Endothelial cell (in vitro differentiated cells): ENCODE measurements at regions not wholly inside any gene's neighbourhood (a gene's known extent, or its start where the extent isn't known, plus 50 kb on each side); places are given as distances from the start of the nearest gene placed in this dataset.

Experiments
- DNase-seq: peaks from one replicate; pipeline ENCODE4 v3.0.0; 2021; ENCODE audit warnings: low spot score
- H3K27ac Mint-ChIP-seq: one replicate; pipeline ENCODE4 v1.8.0; 2021; ENCODE audit warnings: mixed read lengths, inconsistent platforms; ENCODE audit not compliant: unreplicated experiment
- H3K27me3 Mint-ChIP-seq: one replicate; pipeline ENCODE4 v1.8.0; 2021; ENCODE audit warnings: mild to moderate bottlenecking, moderate library complexity, mixed read lengths, inconsistent platforms; ENCODE audit not compliant: unreplicated experiment
- H3K36me3 Mint-ChIP-seq: one replicate; pipeline ENCODE4 v1.8.0; 2021; ENCODE audit warnings: mild to moderate bottlenecking, low read depth, mixed read lengths, inconsistent platforms; ENCODE audit not compliant: unreplicated experiment
- H3K4me1 Mint-ChIP-seq: one replicate; pipeline ENCODE4 v1.8.0; 2021; ENCODE audit warnings: mild to moderate bottlenecking, mixed read lengths, inconsistent platforms; ENCODE audit not compliant: unreplicated experiment
- H3K4me3 Mint-ChIP-seq: one replicate; pipeline ENCODE4 v1.8.0; 2021; ENCODE audit warnings: mild to moderate bottlenecking, mixed read lengths, inconsistent platforms; ENCODE audit not compliant: unreplicated experiment
- H3K9me3 Mint-ChIP-seq: one replicate; pipeline ENCODE4 v1.8.0; 2021; ENCODE audit warnings: mixed read lengths, inconsistent platforms; ENCODE audit not compliant: unreplicated experiment
- TF ChIP-seq, protein P1 (sequence below): fragments of 200-600 bp; sonication (generic); IDR thresholded peaks from one replicate; pipeline ENCODE4 v1.5.0; 2021; ENCODE audit warnings: antibody characterized with exemption; ENCODE audit not compliant: unreplicated experiment

DNA sequence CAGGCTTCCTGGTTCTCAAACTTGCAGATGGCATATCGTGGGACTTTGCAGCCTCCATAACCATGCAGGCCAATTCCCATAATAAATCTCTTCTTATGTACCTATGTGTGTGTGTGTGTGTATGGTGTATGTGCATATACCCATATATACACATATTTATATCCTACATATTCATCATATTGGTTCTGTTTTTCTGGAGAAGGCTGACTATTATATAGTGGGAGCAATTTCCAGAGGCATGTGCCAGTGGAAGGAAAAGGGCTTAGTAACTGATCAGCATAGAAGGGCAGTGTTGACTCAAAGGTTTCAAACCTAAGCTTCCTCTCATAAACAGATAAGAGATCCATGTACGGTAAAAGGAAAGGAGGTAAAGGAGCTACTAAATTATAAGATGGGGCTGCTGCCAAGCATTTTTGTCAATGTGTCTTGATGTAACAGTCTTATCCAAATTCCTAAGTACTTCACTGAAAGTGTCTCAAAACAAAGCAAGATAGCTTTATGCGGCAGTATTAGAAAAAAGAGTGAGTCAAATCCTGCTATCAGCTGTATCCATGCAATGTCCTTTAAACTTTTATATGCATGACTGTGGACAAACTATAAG, 432.1 kb downstream of the TBC1D4 start:
- Mint-ChIP-seq H3K4me1 (no peaks in the 10 kb centered on the region), H3K4me3 (no peak overlapping the region), H3K36me3 (no peaks in the 10 kb centered on the region), H3K9me3 (no peaks in the 10 kb centered on the region), H3K27ac (no peak overlapping the region), H3K27me3 (peaks cover 2% of the 10 kb centered on the region)
- TF ChIP-seq, protein P1, sequence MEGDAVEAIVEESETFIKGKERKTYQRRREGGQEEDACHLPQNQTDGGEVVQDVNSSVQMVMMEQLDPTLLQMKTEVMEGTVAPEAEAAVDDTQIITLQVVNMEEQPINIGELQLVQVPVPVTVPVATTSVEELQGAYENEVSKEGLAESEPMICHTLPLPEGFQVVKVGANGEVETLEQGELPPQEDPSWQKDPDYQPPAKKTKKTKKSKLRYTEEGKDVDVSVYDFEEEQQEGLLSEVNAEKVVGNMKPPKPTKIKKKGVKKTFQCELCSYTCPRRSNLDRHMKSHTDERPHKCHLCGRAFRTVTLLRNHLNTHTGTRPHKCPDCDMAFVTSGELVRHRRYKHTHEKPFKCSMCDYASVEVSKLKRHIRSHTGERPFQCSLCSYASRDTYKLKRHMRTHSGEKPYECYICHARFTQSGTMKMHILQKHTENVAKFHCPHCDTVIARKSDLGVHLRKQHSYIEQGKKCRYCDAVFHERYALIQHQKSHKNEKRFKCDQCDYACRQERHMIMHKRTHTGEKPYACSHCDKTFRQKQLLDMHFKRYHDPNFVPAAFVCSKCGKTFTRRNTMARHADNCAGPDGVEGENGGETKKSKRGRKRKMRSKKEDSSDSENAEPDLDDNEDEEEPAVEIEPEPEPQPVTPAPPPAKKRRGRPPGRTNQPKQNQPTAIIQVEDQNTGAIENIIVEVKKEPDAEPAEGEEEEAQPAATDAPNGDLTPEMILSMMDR = no peak
- no peak for DNase-seq

DNA sequence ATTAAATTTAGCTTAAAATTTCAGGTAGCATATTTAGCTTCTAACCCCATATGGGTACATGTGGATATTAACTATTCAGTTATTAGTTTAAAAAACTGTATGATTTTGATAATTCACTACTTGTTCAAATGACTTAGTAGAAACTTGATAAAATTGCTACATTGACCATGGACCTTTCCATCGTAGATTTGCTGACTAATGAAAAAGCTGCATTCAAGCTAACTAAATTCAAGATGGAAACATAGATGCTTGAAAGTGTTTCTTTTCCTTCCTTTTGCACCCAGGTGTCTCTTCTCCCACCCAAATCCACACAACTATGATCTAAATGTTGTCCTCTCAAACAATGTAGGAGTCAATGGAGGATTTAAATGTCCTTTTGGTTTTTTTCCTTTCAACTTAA, 439.2 kb downstream of the TBC1D4 start:
- H3K27ac Mint-ChIP-seq = no peak overlapping the region
- no peak for DNase-seq
- no peak overlapping the region for H3K4me3 Mint-ChIP-seq
- H3K4me1 Mint-ChIP-seq = peaks cover 3% of the 10 kb centered on the region
- peaks cover 3% of the 10 kb centered on the region for H3K27me3 Mint-ChIP-seq
- TF ChIP-seq, protein P1 = no peak
- H3K9me3 Mint-ChIP-seq = no peaks in the 10 kb centered on the region
- H3K36me3 Mint-ChIP-seq = peaks cover 3% of the 10 kb centered on the region

DNA sequence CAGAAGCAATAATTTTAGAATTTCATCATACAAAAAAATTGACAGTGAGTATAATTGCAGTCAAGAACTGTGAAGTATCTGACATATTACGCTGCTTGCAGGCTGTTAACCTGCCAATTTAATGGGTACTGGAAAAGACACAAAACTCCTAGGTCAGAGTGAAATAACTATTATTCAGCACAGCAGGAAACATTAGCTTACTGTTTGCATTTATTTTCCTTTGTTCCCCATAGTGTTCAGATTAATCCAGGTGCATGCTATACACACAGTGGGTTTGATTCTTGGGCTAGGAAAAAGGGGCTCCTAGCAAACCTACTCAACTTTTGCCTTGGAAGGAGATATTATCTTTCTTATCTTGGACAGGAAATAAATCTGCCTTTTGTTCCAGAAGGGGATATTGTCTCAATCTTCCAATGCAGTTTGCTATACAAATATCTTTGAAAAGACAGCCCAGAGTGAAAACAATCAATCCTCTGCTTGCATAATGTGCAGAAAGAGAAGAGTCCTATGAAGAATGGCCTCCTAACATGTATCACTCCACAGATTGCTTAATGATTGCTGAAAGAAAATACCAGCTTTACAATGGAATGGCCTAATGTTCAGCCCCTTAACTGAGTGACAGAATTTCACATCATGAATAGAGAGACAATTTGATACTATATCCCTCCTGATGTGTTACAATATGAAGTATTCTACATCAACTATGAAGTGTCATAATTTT, 443.4 kb downstream of the TBC1D4 start:
- H3K9me3 Mint-ChIP-seq = no peaks in the 10 kb centered on the region
- no peak overlapping the region for H3K4me3 Mint-ChIP-seq
- H3K27me3 Mint-ChIP-seq = peaks cover 6% of the 10 kb centered on the region
- peaks cover 3% of the 10 kb centered on the region for H3K36me3 Mint-ChIP-seq
- DNase-seq = no peak
- H3K4me1 Mint-ChIP-seq = peaks cover 3% of the 10 kb centered on the region
- TF ChIP-seq, protein P1 = no peak
- no peak overlapping the region for H3K27ac Mint-ChIP-seq

DNA sequence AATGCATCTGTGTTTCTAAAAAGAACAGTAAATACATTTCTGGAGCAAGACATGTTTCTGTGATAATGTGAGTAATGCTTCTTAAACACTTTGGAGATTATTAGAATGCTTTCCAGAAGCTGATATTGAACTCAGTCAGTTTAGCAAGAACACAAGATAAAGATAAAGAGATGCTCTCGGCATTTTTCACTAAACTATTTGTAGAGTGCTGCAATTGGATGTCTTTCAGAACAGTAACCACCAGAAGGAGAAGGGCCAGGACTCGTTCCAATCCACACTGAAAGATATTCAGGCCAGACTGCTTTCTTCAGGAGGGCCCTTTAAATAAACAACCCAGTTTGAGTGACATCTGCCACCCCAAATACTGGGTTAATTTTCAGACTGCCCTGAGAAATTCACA, 456.0 kb downstream of the TBC1D4 start:
- TF ChIP-seq, protein P1 = no peak
- Mint-ChIP-seq H3K27me3 (no peaks in the 10 kb centered on the region), H3K36me3 (no peaks in the 10 kb centered on the region), H3K4me3 (no peak overlapping the region), H3K9me3 (no peaks in the 10 kb centered on the region), H3K4me1 (no peaks in the 10 kb centered on the region), H3K27ac (no peak overlapping the region)
- no peak for DNase-seq

DNA sequence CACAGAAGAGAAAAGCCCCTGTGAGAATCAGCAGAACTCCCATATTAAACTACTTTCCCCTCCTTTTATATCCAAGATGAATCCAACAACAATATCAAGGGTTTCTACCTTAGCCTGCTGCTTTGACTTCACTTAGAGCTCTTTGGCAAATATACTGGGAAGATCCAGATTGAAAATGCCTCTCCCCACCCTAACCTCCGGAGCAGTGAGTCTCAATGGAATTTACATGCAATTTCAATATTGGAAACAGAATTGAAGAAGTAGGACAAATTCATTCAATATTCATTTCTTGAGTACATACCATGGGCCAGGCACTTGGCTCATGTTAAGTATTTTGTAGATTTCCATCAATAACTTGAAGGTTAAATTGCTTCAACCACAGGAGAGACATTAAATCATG, 457.4 kb downstream of the TBC1D4 start:
- Mint-ChIP-seq H3K4me1 (no peaks in the 10 kb centered on the region), H3K27ac (no peak overlapping the region), H3K4me3 (no peak overlapping the region), H3K36me3 (no peaks in the 10 kb centered on the region), H3K9me3 (no peaks in the 10 kb centered on the region), H3K27me3 (no peaks in the 10 kb centered on the region)
- TF ChIP-seq, protein P1 = no peak
- DNase-seq = no peak
